ENCODE measurements at regions not wholly inside any gene's neighbourhood (a gene's known extent, or its start where the extent isn't known, plus 50 kb on each side); places are given as distances from the start of the nearest gene placed in this dataset.

DNA sequence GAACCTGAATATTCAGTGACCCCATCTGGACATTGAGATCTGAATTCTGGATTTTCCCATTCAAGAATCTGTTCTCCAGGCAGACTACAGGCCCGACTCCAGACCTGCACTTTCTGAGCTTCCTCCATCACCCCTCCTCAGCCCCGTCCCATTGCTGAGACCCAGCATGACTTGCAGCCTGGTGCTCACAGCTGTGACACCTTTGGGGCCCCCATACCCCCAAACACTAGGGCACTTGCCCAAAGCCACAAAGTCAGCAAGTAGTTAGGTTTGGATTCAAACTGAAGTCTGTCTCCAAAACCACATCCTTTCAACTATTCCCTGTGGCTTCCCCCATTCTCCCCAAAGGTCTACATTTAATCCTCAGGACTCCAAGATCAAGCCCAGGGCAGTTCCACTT lies 128.2 kb upstream of the ZBED5 start:
- Histone ChIP-seq H3K4me3 (replicated peaks; ENCODE audit: low read depth, low read length) (no peak overlapping the region), H3K36me3 (ENCODE audit: control insufficient read depth, insufficient read depth, low read length) (no peaks in the 10 kb centered on the region), H3K27me3 (replicated peaks; ENCODE audit: control insufficient read depth, insufficient read depth, low read length) (peaks cover 4% of the 10 kb centered on the region)
- TF ChIP-seq, protein P1, sequence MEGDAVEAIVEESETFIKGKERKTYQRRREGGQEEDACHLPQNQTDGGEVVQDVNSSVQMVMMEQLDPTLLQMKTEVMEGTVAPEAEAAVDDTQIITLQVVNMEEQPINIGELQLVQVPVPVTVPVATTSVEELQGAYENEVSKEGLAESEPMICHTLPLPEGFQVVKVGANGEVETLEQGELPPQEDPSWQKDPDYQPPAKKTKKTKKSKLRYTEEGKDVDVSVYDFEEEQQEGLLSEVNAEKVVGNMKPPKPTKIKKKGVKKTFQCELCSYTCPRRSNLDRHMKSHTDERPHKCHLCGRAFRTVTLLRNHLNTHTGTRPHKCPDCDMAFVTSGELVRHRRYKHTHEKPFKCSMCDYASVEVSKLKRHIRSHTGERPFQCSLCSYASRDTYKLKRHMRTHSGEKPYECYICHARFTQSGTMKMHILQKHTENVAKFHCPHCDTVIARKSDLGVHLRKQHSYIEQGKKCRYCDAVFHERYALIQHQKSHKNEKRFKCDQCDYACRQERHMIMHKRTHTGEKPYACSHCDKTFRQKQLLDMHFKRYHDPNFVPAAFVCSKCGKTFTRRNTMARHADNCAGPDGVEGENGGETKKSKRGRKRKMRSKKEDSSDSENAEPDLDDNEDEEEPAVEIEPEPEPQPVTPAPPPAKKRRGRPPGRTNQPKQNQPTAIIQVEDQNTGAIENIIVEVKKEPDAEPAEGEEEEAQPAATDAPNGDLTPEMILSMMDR (IDR thresholded peaks at IDR 0.05; ENCODE audit: insufficient read depth, low read length, poor library complexity, severe bottlenecking): no peak
- DNase-seq (ENCODE audit: extremely low read depth, insufficient read length): no peak

DNA sequence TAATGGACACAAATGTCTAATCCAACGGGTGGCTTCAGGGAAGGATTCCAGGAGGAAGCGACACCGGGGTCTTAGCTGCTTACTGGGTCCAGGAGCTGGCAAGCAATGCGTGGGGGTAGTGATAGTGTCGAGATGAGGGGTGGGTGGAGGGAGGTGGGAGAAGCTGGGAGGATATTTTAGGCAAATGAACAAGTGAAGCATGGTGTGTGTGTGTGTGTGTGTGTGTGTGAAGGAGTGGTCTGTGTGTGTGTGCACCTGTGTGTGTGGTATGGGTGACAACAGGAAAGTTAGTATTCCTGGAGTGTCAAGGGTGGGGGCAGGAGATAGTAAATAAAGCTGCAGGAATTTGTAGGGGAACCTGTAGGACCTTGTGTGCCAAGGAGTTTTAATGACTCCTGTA lies 126.9 kb upstream of the ZBED5 start:
- TF ChIP-seq, protein P1 (IDR thresholded peaks at IDR 0.05; ENCODE audit: insufficient read depth, low read length, poor library complexity, severe bottlenecking): no peak
- H3K36me3 ChIP-seq (ENCODE audit: control insufficient read depth, insufficient read depth, low read length): no peaks in the 10 kb centered on the region
- H3K27me3 ChIP-seq (replicated peaks; ENCODE audit: control insufficient read depth, insufficient read depth, low read length): peaks cover 4% of the 10 kb centered on the region
- H3K4me3 ChIP-seq (replicated peaks; ENCODE audit: low read depth, low read length): no peak overlapping the region
- DNase-seq (ENCODE audit: extremely low read depth, insufficient read length): no peak

DNA sequence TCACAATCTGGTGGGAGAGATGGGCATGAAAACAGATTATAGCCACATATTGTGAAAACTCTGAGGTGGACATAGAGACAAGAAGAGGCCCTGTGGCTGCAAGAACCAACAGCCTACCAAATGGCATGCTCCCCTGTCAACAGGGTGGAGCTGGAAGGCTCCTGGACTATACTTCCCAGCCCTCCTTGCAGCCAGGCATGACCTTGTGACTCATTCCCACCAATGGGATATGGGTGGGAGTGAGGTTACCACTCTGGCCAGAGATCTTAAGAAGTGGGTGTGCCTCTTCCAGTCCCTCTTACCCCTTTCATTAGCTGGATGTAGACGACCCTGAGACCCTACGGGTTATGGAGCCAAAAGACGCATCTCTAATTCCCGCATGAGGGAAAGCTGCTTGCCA lies 126.4 kb upstream of the ZBED5 start:
- TF ChIP-seq, protein P1 (IDR thresholded peaks at IDR 0.05; ENCODE audit: insufficient read depth, low read length, poor library complexity, severe bottlenecking): no peak
- Histone ChIP-seq H3K36me3 (ENCODE audit: control insufficient read depth, insufficient read depth, low read length) (no peaks in the 10 kb centered on the region), H3K4me3 (replicated peaks; ENCODE audit: low read depth, low read length) (no peak overlapping the region), H3K27me3 (replicated peaks; ENCODE audit: control insufficient read depth, insufficient read depth, low read length) (peaks cover 4% of the 10 kb centered on the region)
- DNase-seq (ENCODE audit: extremely low read depth, insufficient read length): no peak

DNA sequence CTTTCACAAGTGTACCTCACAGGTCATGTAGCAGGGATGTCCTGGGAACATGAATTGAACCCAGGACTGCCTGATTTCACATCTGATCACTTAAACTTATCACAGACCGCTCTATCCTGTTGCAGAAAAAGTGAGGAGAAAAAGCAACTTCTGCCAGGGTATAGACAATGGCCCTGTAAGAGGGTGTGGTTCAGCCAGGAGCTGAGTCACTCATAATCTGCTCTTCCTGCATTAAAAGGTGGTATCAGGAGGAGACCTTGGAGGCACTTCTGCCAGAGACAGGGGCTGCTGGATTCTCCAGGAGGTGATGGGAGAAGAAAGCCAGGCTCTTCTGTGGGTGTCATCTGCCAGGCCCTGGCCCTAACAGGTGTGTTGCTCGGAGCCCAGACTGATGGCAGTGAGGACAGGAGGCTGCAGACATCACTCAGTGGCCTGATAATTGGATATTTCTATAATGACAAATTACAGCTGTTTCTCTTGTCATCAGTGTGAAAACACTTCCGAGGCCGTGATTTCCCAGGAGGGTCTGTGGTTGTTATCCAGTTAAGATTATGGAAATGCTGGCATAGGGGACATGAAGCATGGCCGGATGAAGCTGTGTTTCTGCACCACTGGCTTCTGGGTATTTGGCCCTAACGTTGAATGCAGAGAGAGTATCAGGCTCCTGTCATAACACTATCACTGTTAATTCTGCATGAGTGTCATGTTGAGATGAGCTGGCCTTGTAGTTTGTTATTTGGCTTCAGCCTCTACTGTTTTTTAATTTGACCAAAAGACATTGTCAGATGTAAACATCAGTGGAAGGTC lies 125.1 kb upstream of the ZBED5 start:
- H3K36me3 ChIP-seq (ENCODE audit: control insufficient read depth, insufficient read depth, low read length): no peaks in the 10 kb centered on the region
- DNase-seq (ENCODE audit: extremely low read depth, insufficient read length): no peak
- no peak overlapping the region for H3K4me3 ChIP-seq (replicated peaks; ENCODE audit: low read depth, low read length)
- peaks cover 4% of the 10 kb centered on the region for H3K27me3 ChIP-seq (replicated peaks; ENCODE audit: control insufficient read depth, insufficient read depth, low read length)
- TF ChIP-seq, protein P1 (IDR thresholded peaks at IDR 0.05; ENCODE audit: insufficient read depth, low read length, poor library complexity, severe bottlenecking): no peak

DNA sequence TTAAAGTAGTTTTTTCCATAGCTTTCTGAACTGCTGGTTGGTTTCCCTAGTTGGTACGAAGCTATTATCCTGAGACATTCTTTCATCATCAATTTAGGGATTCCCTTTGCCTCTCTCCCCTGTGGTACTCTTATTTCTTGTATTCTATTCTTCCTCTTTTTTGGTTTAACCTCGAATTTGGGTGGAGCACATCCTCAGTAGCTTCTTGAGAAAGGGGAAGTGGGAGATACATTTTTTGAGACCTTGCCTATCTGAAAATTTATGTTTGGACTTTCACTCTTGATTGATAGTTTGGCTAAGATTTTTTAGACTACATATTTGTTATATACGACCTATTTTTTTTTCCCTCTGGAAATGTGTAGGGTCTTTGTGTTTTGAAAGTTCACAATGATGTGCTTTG lies 121.7 kb upstream of the ZBED5 start:
- peak; percentile 9 for DNase-seq (ENCODE audit: extremely low read depth, insufficient read length)
- peaks cover 4% of the 10 kb centered on the region for H3K27me3 ChIP-seq (replicated peaks; ENCODE audit: control insufficient read depth, insufficient read depth, low read length)
- TF ChIP-seq, protein P1 (IDR thresholded peaks at IDR 0.05; ENCODE audit: insufficient read depth, low read length, poor library complexity, severe bottlenecking): no peak

More for the DNA sequence above, 121.7 kb upstream of the ZBED5 start:
- Histone ChIP-seq H3K4me3 (replicated peaks; ENCODE audit: low read depth, low read length) (no peak overlapping the region), H3K36me3 (ENCODE audit: control insufficient read depth, insufficient read depth, low read length) (no peaks in the 10 kb centered on the region)
